GM23338 (cell line): ENCODE measurements at regions not wholly inside any gene's neighbourhood (a gene's known extent, or its start where the extent isn't known, plus 50 kb on each side); places are given as distances from the start of the nearest gene placed in this dataset.

Experiments used
- ATAC-seq: fragments of 200-7000 bp; cut with Tn5 transposase; 3 replicates; pipeline ENCODE4 v1.9.1; 2020
- DNase-seq: peaks from one replicate; pipeline ENCODE4 v3.0.0-alpha.2; 2015; ENCODE audit warnings: low spot score
- H2AFZ ChIP-seq: fragments of 200-600 bp; sonication (generic); 2 replicates; pipeline ENCODE4 v1.8.0; 2016; ENCODE audit warnings: antibody characterized with exemption, mild to moderate bottlenecking, moderate library complexity
- H3F3A ChIP-seq: fragments of 200-600 bp; sonication (generic); replicated peaks from 2 replicates; pipeline ENCODE4 v1.8.0; 2017; ENCODE audit warnings: antibody characterized with exemption, mixed run types, low read depth
- H3K27ac ChIP-seq: fragments of 200-600 bp; sonication (generic); 2 replicates; pipeline ENCODE4 v1.6.1; 2016; ENCODE audit warnings: low read depth
- H3K27me3 ChIP-seq: fragments of 200-600 bp; sonication (generic); 2 replicates; pipeline ENCODE4 v1.8.0; 2016; ENCODE audit warnings: mild to moderate bottlenecking, mixed run types, moderate library complexity; ENCODE audit not compliant: insufficient read depth
- H3K36me3 ChIP-seq: fragments of 200-600 bp; sonication (generic); 2 replicates; pipeline ENCODE4 v1.8.0; 2016; ENCODE audit warnings: mild to moderate bottlenecking; ENCODE audit not compliant: insufficient read depth
- H3K4me1 ChIP-seq: fragments of 200-600 bp; sonication (generic); 2 replicates; pipeline ENCODE4 v1.8.0; 2016; ENCODE audit warnings: mild to moderate bottlenecking, moderate library complexity; ENCODE audit not compliant: insufficient read depth
- H3K4me2 ChIP-seq: fragments of 200-600 bp; sonication (generic); 2 replicates; pipeline ENCODE4 v1.7.1; 2017; ENCODE audit warnings: mixed run types
- H3K4me3 ChIP-seq: fragments of 200-600 bp; sonication (generic); 2 replicates; pipeline ENCODE4 v1.6.1; 2016; ENCODE audit warnings: mixed run types
- H3K79me2 ChIP-seq: fragments of 200-600 bp; sonication (generic); replicated peaks from 2 replicates; pipeline ENCODE4 v1.8.0; 2017; ENCODE audit warnings: mild to moderate bottlenecking; ENCODE audit not compliant: insufficient read depth
- H3K9me2 ChIP-seq: fragments of 200-600 bp; sonication (generic); 2 replicates; pipeline ENCODE4 v1.8.0; 2017; ENCODE audit not compliant: insufficient read depth
- H4K20me1 ChIP-seq: fragments of 200-600 bp; sonication (generic); replicated peaks from 2 replicates; pipeline ENCODE4 v1.8.0; 2017; ENCODE audit warnings: mild to moderate bottlenecking; ENCODE audit not compliant: insufficient read depth
- H3K27ac Mint-ChIP-seq: 2 replicates; pipeline ENCODE4 v1.8.0; 2020; ENCODE audit warnings: inconsistent platforms, mild to moderate bottlenecking, moderate library complexity, mixed read lengths
- H3K27me3 Mint-ChIP-seq: 3 replicates; pipeline ENCODE4 v1.8.0; 2022; ENCODE audit warnings: low read depth, mild to moderate bottlenecking, moderate library complexity, mixed read lengths, inconsistent platforms; ENCODE audit not compliant: insufficient read depth, poor library complexity
- H3K36me3 Mint-ChIP-seq: 3 replicates; pipeline ENCODE4 v1.8.0; 2021; ENCODE audit warnings: low read depth, mild to moderate bottlenecking, inconsistent platforms, moderate library complexity, mixed read lengths
- H3K4me1 Mint-ChIP-seq: 3 replicates; pipeline ENCODE4 v1.8.0; 2020; ENCODE audit warnings: mild to moderate bottlenecking, inconsistent platforms, mixed read lengths
- H3K4me3 Mint-ChIP-seq: 3 replicates; pipeline ENCODE4 v1.8.0; 2021; ENCODE audit warnings: moderate library complexity, mild to moderate bottlenecking, inconsistent platforms, mixed read lengths
- H3K9me3 Mint-ChIP-seq: 3 replicates; pipeline ENCODE4 v1.8.0; 2020; ENCODE audit warnings: moderate library complexity, mild to moderate bottlenecking, inconsistent platforms, mixed read lengths
- CREB1 ChIP-seq: fragments of 250-450 bp; sonication (Bioruptor Pico); IDR thresholded peaks from 2 replicates; pipeline ENCODE4 v1.5.0; 2020; ENCODE audit warnings: low read depth, mild to moderate bottlenecking, moderate library complexity
- EZH2 ChIP-seq: fragments of 200-600 bp; sonication (generic); IDR thresholded peaks from one replicate; pipeline ENCODE4 v1.8.0; 2017; ENCODE audit warnings: antibody characterized with exemption, mild to moderate bottlenecking, low read depth; ENCODE audit not compliant: unreplicated experiment
- EZH2phosphoT487 ChIP-seq: fragments of 200-600 bp; sonication (generic); IDR thresholded peaks from one replicate; pipeline ENCODE4 v1.8.1; 2018; ENCODE audit warnings: antibody characterized with exemption; ENCODE audit not compliant: unreplicated experiment
- JUNB ChIP-seq: IDR thresholded peaks from one replicate; pipeline ENCODE4 v1.6.1; 2016; ENCODE audit warnings: antibody characterized with exemption; ENCODE audit not compliant: unreplicated experiment
- NANOG ChIP-seq: IDR thresholded peaks from 2 replicates; pipeline ENCODE4 v1.6.1; 2016; ENCODE audit warnings: antibody characterized with exemption, borderline replicate concordance
- STAT1 ChIP-seq: IDR thresholded peaks from one replicate; pipeline ENCODE4 v1.6.1; 2016; ENCODE audit warnings: antibody characterized with exemption; ENCODE audit not compliant: unreplicated experiment
- ZNF114 ChIP-seq: fragments of 250-450 bp; sonication (Bioruptor Pico); IDR thresholded peaks from 2 replicates; pipeline ENCODE4 v1.5.0; 2020; ENCODE audit warnings: mild to moderate bottlenecking, moderate library complexity
- ZNF331 ChIP-seq: fragments of 250-450 bp; sonication (Bioruptor Pico); IDR thresholded peaks from 2 replicates; pipeline ENCODE4 v1.5.0; 2020; ENCODE audit warnings: low read depth, mild to moderate bottlenecking, moderate library complexity
- TF ChIP-seq, protein P1 (sequence below): IDR thresholded peaks from one replicate; pipeline ENCODE4 v1.6.1; 2018; ENCODE audit warnings: antibody characterized with exemption; ENCODE audit not compliant: unreplicated experiment
- TF ChIP-seq, protein P2 (sequence below): IDR thresholded peaks from 2 replicates; pipeline ENCODE4 v1.6.1; 2016; ENCODE audit warnings: antibody characterized with exemption
- TF ChIP-seq, protein P3 (sequence below), 2 experiments: fragments of 200-600 bp in 1 of 2; sonication (generic) in 1 of 2; conservative IDR thresholded peaks; 2 replicates each; pipeline versions ENCODE4 v1.5.1 to v1.6.1; 2016 to 2017; ENCODE audit warnings: antibody characterized with exemption in 2 of 2, low read depth in 2 of 2, mild to moderate bottlenecking in 2 of 2, moderate library complexity in 1 of 2

DNA sequence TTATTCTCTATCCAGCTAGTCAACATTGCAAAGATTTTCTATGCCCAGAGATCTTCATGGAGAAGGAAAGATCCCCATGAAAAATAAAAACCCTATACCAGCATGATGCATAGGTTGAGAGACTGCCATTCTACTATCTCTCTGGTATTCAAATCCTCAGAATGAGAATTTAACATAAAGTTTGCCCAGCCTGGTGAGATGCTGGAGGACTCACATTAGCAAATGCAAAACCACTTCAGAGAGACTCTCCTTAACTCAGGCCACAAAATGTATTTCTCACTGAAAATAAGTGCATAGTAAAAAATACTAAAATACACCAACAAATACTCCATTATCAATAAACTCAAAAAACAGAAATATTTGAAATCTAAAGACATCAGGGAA lies 430.0 kb upstream of the RUNX1 start:
- peaks cover 15% of the 10 kb centered on the region for H3K36me3 Mint-ChIP-seq
- peaks cover 11% of the 10 kb centered on the region; the same call in 1 of the 2 replicates for H3K4me1 ChIP-seq
- H3F3A ChIP-seq = no peaks in the 10 kb centered on the region
- H3K4me3 Mint-ChIP-seq = no peak overlapping the region
- ATAC-seq = no peak
- DNase-seq = no peak
- H3K79me2 ChIP-seq = no peaks in the 10 kb centered on the region
- H3K4me2 ChIP-seq = no peak overlapping the region
- H3K27me3 Mint-ChIP-seq = peaks cover 1% of the 10 kb centered on the region
- no peak overlapping the region for H2AFZ ChIP-seq
- no peaks in the 10 kb centered on the region for H4K20me1 ChIP-seq
- no peak overlapping the region for H3K4me3 ChIP-seq
- H3K36me3 ChIP-seq = peaks cover 11% of the 10 kb centered on the region; the same call in 1 of the 2 replicates
- no peak overlapping the region for H3K27ac Mint-ChIP-seq
- H3K9me2 ChIP-seq = 0 out of 2 replicates have a peak, but pooled peaks cover 4% of the 10 kb centered on the region
- H3K4me1 Mint-ChIP-seq = peaks cover 18% of the 10 kb centered on the region
- TF ChIP-seq, protein P1, sequence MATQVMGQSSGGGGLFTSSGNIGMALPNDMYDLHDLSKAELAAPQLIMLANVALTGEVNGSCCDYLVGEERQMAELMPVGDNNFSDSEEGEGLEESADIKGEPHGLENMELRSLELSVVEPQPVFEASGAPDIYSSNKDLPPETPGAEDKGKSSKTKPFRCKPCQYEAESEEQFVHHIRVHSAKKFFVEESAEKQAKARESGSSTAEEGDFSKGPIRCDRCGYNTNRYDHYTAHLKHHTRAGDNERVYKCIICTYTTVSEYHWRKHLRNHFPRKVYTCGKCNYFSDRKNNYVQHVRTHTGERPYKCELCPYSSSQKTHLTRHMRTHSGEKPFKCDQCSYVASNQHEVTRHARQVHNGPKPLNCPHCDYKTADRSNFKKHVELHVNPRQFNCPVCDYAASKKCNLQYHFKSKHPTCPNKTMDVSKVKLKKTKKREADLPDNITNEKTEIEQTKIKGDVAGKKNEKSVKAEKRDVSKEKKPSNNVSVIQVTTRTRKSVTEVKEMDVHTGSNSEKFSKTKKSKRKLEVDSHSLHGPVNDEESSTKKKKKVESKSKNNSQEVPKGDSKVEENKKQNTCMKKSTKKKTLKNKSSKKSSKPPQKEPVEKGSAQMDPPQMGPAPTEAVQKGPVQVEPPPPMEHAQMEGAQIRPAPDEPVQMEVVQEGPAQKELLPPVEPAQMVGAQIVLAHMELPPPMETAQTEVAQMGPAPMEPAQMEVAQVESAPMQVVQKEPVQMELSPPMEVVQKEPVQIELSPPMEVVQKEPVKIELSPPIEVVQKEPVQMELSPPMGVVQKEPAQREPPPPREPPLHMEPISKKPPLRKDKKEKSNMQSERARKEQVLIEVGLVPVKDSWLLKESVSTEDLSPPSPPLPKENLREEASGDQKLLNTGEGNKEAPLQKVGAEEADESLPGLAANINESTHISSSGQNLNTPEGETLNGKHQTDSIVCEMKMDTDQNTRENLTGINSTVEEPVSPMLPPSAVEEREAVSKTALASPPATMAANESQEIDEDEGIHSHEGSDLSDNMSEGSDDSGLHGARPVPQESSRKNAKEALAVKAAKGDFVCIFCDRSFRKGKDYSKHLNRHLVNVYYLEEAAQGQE = no peak
- TF ChIP-seq, protein P2, sequence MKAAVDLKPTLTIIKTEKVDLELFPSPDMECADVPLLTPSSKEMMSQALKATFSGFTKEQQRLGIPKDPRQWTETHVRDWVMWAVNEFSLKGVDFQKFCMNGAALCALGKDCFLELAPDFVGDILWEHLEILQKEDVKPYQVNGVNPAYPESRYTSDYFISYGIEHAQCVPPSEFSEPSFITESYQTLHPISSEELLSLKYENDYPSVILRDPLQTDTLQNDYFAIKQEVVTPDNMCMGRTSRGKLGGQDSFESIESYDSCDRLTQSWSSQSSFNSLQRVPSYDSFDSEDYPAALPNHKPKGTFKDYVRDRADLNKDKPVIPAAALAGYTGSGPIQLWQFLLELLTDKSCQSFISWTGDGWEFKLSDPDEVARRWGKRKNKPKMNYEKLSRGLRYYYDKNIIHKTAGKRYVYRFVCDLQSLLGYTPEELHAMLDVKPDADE = no peak
- TF ChIP-seq ZNF114 (CRISPR knock-in tag) (no peak), NANOG (no peak), CREB1 (CRISPR knock-in tag) (no peak), STAT1 (no peak), ZNF331 (CRISPR knock-in tag) (no peak)
- peaks cover 18% of the 10 kb centered on the region for H3K9me3 Mint-ChIP-seq
- H3K27ac ChIP-seq = no peak overlapping the region
- H3K27me3 ChIP-seq = no peaks in the 10 kb centered on the region

DNA sequence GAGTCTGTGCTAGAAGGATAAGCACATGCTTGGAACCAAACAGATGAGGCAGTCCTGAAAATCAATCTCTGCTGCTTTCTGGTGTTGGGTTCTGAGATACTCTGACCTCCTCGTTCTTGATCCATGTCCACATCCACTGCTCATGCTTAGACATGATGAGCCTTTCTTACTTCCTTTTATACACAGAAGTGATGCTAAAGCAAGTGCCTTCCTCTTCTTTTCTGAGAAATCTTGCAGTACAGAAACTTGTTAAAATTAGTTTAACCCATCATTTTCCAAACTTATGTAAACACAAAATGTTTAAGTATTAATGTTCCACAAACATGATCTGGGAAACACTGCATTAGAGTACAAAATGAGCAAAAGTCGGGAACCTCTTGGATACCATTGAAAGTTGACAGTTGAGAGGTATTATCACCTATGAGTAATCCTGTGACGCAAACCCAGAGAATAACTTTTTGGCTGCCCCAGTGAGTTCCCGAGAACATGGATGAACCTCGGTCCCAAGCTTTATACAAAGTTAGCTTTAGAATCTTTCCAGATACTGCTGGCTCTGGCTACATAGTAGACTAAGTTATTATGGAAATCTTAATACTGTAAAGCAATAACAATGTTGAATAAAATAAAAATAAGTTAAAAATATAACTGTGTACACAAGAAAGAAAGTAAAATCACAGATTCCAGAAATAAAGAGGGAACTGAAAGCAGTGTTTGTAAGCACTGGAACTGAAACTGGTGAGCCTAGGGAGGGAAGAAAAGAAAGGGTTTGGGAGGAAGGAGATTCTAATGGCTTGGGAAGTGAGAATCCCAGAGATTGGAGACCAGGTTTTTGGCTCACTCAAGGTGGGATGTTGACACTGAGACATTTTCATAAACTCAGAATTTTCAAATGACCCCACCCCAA lies 429.3 kb upstream of the RUNX1 start:
- no peaks in the 10 kb centered on the region for H3K79me2 ChIP-seq
- Mint-ChIP-seq H3K36me3 (peaks cover 15% of the 10 kb centered on the region), H3K4me3 (no peak overlapping the region), H3K9me3 (peaks cover 18% of the 10 kb centered on the region), H3K27me3 (peaks cover 1% of the 10 kb centered on the region), H3K27ac (no peak overlapping the region), H3K4me1 (peaks cover 19% of the 10 kb centered on the region)
- no peak overlapping the region for H2AFZ ChIP-seq
- no peak overlapping the region for H3K4me2 ChIP-seq
- H3K4me3 ChIP-seq = no peak overlapping the region
- 0 out of 2 replicates have a peak, but pooled peaks cover 4% of the 10 kb centered on the region for H3K9me2 ChIP-seq
- H3K36me3 ChIP-seq = peaks cover 11% of the 10 kb centered on the region; the same call in 1 of the 2 replicates
- no peaks in the 10 kb centered on the region for H3F3A ChIP-seq
- peaks cover 11% of the 10 kb centered on the region; the same call in 1 of the 2 replicates for H3K4me1 ChIP-seq
- DNase-seq (no peak), ATAC-seq (no peak)
- H3K27me3 ChIP-seq = no peaks in the 10 kb centered on the region
- no peak overlapping the region for H3K27ac ChIP-seq
- no peaks in the 10 kb centered on the region for H4K20me1 ChIP-seq
- TF ChIP-seq EZH2 = no peak
- no peak for TF ChIP-seq EZH2phosphoT487
- TF ChIP-seq CREB1 (CRISPR knock-in tag) = no peak
- TF ChIP-seq, protein P2 = no peak
- no peak for TF ChIP-seq STAT1
- TF ChIP-seq, protein P3, sequence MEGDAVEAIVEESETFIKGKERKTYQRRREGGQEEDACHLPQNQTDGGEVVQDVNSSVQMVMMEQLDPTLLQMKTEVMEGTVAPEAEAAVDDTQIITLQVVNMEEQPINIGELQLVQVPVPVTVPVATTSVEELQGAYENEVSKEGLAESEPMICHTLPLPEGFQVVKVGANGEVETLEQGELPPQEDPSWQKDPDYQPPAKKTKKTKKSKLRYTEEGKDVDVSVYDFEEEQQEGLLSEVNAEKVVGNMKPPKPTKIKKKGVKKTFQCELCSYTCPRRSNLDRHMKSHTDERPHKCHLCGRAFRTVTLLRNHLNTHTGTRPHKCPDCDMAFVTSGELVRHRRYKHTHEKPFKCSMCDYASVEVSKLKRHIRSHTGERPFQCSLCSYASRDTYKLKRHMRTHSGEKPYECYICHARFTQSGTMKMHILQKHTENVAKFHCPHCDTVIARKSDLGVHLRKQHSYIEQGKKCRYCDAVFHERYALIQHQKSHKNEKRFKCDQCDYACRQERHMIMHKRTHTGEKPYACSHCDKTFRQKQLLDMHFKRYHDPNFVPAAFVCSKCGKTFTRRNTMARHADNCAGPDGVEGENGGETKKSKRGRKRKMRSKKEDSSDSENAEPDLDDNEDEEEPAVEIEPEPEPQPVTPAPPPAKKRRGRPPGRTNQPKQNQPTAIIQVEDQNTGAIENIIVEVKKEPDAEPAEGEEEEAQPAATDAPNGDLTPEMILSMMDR (conservative IDR thresholded peaks at IDR 0.05; ENCODE audit: low read depth in 2 of 2) = no peak
- TF ChIP-seq, protein P1 = no peak
- no peak for TF ChIP-seq JUNB
- TF ChIP-seq ZNF331 (CRISPR knock-in tag) = no peak
